ENCODE measurements at regions not wholly inside any gene's neighbourhood (a gene's known extent, or its start where the extent isn't known, plus 50 kb on each side); places are given as distances from the start of the nearest gene placed in this dataset.

DNA sequence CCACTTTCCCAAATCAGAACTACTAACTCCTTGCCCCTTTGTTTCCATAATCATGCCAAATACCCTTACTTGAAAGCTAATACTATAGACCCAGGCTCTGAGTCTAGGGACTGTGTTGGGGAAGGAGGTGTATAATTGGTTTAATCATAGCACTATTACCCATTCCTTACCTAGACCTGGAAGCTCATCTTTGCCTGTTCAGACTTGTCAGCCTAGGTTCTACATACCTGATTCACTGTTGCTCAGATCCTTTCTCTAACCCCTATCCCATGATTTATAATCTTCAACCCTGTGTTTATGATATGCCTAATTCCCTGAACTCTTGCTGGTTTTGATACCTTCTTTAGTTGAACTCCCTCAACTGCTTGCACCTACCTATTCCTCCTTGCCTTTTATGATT, 123.1 kb upstream of the GRIA3 start:
- TF ChIP-seq BCL11A (IDR thresholded peaks at IDR 0.05; ENCODE audit: low read depth, low read length) (no peak), CBX5 (IDR thresholded peaks at IDR 0.05; ENCODE audit: low read depth) (no peak), HDAC2 (IDR thresholded peaks at IDR 0.05) (no peak), KLF5 (IDR thresholded peaks at IDR 0.05; ENCODE audit: partially characterized antibody) (no peak), HCFC1 (IDR thresholded peaks at IDR 0.05; ENCODE audit: low read length) (no peak), EGR1 (IDR thresholded peaks at IDR 0.05; ENCODE audit: borderline replicate concordance in 1 of 2, low read depth in 2 of 2, low read length in 2 of 2) (no peak), ESRRA (IDR thresholded peaks at IDR 0.05; ENCODE audit: low read length) (no peak), SP1 (IDR thresholded peaks at IDR 0.05; ENCODE audit: low read depth, low read length) (no peak)
- TF ChIP-seq, protein P1, sequence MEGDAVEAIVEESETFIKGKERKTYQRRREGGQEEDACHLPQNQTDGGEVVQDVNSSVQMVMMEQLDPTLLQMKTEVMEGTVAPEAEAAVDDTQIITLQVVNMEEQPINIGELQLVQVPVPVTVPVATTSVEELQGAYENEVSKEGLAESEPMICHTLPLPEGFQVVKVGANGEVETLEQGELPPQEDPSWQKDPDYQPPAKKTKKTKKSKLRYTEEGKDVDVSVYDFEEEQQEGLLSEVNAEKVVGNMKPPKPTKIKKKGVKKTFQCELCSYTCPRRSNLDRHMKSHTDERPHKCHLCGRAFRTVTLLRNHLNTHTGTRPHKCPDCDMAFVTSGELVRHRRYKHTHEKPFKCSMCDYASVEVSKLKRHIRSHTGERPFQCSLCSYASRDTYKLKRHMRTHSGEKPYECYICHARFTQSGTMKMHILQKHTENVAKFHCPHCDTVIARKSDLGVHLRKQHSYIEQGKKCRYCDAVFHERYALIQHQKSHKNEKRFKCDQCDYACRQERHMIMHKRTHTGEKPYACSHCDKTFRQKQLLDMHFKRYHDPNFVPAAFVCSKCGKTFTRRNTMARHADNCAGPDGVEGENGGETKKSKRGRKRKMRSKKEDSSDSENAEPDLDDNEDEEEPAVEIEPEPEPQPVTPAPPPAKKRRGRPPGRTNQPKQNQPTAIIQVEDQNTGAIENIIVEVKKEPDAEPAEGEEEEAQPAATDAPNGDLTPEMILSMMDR (IDR thresholded peaks at IDR 0.05 in 2 of 3, conservative IDR thresholded peaks at IDR 0.05 in 1 of 3; ENCODE audit: control insufficient read depth in 2 of 3, extremely low read depth in 1 of 3, insufficient read depth in 1 of 3, low read depth in 3 of 3, low read length in 3 of 3): no peak
- TF ChIP-seq, protein P2, sequence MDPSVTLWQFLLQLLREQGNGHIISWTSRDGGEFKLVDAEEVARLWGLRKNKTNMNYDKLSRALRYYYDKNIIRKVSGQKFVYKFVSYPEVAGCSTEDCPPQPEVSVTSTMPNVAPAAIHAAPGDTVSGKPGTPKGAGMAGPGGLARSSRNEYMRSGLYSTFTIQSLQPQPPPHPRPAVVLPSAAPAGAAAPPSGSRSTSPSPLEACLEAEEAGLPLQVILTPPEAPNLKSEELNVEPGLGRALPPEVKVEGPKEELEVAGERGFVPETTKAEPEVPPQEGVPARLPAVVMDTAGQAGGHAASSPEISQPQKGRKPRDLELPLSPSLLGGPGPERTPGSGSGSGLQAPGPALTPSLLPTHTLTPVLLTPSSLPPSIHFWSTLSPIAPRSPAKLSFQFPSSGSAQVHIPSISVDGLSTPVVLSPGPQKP (IDR thresholded peaks at IDR 0.05; ENCODE audit: low read depth, low read length): no peak
- TF ChIP-seq, protein P3, sequence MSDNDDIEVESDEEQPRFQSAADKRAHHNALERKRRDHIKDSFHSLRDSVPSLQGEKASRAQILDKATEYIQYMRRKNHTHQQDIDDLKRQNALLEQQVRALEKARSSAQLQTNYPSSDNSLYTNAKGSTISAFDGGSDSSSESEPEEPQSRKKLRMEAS (IDR thresholded peaks at IDR 0.05; ENCODE audit: low read depth, low read length): no peak
- TF ChIP-seq, protein P4, sequence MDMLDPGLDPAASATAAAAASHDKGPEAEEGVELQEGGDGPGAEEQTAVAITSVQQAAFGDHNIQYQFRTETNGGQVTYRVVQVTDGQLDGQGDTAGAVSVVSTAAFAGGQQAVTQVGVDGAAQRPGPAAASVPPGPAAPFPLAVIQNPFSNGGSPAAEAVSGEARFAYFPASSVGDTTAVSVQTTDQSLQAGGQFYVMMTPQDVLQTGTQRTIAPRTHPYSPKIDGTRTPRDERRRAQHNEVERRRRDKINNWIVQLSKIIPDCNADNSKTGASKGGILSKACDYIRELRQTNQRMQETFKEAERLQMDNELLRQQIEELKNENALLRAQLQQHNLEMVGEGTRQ (IDR thresholded peaks at IDR 0.05; ENCODE audit: borderline replicate concordance, low read depth, low read length): no peak
- TF ChIP-seq, protein P5, sequence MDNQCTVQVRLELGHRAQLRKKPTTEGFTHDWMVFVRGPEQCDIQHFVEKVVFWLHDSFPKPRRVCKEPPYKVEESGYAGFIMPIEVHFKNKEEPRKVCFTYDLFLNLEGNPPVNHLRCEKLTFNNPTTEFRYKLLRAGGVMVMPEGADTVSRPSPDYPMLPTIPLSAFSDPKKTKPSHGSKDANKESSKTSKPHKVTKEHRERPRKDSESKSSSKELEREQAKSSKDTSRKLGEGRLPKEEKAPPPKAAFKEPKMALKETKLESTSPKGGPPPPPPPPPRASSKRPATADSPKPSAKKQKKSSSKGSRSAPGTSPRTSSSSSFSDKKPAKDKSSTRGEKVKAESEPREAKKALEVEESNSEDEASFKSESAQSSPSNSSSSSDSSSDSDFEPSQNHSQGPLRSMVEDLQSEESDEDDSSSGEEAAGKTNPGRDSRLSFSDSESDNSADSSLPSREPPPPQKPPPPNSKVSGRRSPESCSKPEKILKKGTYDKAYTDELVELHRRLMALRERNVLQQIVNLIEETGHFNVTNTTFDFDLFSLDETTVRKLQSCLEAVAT (IDR thresholded peaks at IDR 0.05): no peak
- TF ChIP-seq, protein P6, sequence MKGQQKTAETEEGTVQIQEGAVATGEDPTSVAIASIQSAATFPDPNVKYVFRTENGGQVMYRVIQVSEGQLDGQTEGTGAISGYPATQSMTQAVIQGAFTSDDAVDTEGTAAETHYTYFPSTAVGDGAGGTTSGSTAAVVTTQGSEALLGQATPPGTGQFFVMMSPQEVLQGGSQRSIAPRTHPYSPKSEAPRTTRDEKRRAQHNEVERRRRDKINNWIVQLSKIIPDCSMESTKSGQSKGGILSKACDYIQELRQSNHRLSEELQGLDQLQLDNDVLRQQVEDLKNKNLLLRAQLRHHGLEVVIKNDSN (IDR thresholded peaks at IDR 0.05; ENCODE audit: borderline replicate concordance, extremely low read length, insufficient read depth, low read depth, low read length): no peak

Data from GM12878 (cell line).